GDM1 (cell line): ENCODE measurements at regions not wholly inside any gene's neighbourhood (a gene's known extent, or its start where the extent isn't known, plus 50 kb on each side); places are given as distances from the start of the nearest gene placed in this dataset.
"Not testable (repeated sequence)": the region's sequence is repeated elsewhere in the genome, so short reads cannot be mapped to it uniquely, and the experiment has no call there.

Experiments
- DNase-seq: peaks from one replicate; lab custom pipeline; 2025; lab: John Stamatoyannopoulos, UW

DNA sequence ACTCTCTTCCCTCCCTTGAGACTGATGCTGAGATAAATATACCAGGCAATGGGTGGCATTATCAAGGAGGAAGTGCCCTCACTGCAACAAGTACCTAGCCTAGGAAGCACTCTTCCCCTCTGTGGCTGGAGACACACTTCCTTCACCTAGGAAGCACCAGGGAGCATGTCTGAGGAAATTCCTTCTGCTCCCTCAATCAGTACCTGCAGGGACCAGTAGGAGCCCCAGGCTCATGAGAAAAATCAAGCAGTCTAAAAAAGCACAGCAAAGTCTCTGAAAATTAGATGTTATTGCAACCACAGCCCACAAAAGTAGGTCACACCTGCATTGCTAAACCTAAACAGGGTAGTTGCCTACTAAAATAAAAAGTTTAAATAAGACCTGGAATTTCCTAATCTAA, 78.2 kb upstream of the TRPM1 start:
- DNase-seq = no peak

GRCh38 chr15:31193291-31193690, 91.8 kb upstream of the TRPM1 start:
- no peak for DNase-seq

GRCh38 chr15:31195871-31196270, 94.3 kb upstream of the TRPM1 start:
- DNase-seq = no peak

GRCh38 chr15:31197497-31198414, 96.2 kb upstream of the TRPM1 start:
- peak; percentile 2 for DNase-seq

DNA sequence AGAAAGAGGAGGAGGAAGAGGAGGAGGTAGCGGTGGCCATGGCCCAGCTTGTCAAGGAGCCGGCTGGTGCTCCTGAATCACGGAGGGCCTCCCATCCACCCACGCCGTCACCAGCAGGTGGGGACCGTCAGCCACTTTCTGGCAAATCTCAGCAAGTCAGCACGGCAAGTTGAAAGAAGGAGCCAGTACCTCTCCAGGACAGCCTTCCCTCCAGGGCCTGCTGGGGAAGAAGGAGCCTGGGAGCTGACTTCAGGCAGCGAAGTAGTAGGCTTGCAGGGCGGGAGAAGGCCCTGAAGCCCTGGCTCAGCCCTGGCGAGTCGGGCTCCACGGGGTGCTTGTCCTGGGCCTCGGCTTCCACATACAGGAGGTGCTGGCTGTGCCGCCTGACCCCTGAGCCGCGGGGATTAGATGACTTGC, 99.2 kb upstream of the TRPM1 start:
- no peak for DNase-seq

GRCh38 chr15:31202953-31203352, 101.4 kb upstream of the TRPM1 start:
- DNase-seq = no peak

DNA sequence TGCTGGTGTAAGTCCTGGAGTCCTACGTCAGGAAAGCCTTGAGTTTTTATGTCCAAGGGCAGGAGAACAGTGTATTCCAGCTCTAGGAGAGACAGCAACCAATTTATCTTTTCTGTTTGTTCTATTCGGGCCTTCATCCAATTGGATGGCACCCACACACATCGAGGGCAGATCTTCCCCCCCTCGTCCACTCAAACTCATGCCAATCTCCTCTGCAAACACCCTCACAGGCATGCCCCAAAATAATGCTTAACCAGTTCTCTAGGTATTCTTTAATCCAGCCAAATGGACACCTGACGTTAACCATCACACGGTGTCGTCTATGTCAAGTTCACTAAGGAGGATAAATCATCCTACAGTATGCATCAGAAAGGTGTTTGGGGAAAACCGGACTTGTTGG, 102.5 kb upstream of the TRPM1 start:
- no peak for DNase-seq

DNA sequence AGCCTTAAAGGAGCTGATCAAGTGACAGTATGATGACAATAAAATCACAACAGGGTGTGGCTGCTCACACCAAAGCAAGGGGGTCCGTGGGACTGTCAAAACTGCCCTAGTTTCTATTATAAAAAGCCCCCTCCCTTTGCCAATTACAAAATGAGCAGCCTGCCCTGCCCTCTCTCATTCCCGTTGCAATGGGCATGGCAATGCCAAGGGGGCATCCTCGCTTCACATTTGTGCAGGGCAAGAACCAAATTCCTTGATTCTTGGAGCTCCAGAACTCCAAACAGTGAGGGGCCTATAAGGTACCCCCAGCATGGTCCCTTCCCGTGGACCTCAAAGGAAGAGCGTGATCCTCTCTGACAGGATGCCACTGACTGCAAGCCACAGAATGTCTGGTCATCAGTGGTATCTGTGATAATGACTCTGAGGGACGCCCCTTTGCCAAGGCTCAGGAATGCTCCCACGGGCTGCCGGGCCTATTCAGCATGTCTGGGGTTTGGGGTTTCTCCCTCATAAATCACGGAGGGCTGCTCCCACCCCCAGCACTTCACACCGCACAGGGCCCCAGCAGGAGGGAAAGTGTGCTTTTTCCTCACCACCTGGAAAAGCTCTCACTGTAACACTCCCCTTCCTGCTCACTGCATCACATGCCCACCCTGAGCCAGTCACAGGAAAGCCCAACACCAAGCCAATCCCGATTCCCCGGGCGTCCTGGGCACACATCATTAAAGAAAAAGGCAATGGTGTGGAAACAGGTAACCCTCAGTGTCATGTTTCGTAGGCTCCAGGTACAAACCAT, 105.1 kb upstream of the TRPM1 start:
- DNase-seq = no peak

- no peak for DNase-seq
These were observed 105.7 kb upstream of the TRPM1 start for GRCh38 chr15:31207246-31207645.

- not testable (repeated sequence) for DNase-seq
These were observed 106.3 kb upstream of the TRPM1 start for GRCh38 chr15:31207861-31208260.

DNA sequence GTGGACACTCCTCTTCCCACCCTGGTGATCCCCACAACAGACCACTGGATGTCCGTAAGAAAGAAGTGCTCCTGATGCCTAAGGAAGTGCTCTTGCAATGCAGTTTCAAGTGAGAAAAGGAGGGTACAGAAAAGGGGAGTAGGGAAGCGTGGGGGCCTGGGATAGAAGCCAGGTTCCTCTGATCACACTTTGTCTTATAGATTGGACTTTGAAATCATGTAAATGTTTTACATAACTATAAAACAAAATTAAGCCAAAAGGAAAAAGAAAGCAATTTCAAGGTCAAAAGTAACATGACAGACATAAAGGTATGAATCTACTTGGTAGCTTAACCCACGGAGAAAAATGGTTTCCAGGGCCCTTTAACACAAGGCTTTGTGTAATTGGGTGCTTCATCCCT, 107.3 kb upstream of the TRPM1 start:
- no peak for DNase-seq

GRCh38 chr15:31211353-31211752, 109.8 kb upstream of the TRPM1 start:
- no peak for DNase-seq

DNA sequence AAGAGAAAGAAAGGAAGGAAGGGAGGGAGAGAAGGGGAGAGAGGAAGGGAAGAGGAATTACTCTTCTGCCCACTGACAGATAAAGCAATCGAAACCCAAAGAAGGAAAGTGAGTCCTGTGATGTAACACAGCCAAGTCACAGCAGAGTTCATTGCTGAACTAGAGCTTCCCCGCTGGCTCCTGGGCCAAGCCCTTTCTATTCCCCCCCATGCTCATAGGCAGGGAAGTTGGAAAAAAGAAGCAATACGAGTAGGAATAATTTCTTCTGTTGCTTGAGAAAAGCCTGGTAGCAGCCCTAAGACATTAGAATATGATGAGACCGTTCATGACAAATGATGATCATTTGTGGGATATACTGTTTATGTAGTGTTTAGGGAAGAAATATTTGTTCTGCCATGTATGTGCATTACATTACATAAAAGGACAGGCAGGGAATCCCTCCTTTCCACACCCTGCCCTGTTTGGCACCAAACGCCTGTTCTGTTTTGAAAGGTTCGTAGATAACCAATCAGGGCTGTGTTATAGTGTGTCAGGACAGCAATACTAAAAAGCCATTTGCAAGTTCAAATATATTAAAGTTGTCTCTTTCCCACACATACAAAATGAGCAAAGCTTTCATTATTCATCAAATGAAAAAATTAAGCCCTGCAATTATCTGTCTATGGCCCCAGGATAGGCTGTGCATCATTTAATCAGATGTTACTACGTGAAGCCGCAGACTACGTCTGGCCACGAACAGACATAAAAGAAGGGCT, 111.0 kb upstream of the TRPM1 start:
- no peak for DNase-seq

DNA sequence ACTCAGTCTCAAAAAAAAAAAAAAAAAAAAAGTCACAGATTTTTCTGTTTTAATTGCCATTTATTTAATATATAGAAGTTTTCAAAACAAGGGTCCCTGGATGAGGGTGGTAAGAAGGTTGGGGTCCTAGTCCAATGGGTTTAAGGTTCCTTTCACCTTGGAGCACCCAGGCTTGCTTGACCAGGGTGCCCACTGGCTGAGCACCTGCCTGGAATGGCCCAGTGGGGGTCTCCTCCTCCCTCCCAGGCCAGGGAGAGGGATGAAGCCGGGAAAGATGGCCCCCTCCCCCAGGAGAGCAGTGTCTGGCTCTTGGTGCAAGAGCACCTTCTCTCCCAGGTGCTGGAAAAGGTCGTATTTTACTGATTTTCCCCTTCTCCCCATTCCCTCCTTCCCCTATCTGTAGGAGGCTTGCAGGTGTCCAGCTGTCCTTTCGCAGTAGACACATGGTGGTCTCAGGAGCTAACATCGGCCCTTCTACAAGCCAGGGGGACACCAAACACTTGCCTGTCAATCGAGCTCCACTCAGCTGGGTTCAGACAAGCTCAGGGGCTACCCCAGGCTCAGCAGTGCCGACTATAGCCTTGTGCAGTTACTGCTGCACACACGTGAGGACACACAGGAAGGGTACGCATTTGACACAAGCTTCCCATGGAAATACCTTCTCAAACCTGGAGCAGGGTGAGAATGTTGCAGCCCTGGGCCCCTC, 112.3 kb upstream of the KLF13 start:
- no peak for DNase-seq

- DNase-seq = no peak
These were observed 111.7 kb upstream of the KLF13 start for GRCh38 chr15:31214864-31215489.

GRCh38 chr15:31215490-31216214, 111.0 kb upstream of the KLF13 start:
- DNase-seq = peak; percentile 73

DNA sequence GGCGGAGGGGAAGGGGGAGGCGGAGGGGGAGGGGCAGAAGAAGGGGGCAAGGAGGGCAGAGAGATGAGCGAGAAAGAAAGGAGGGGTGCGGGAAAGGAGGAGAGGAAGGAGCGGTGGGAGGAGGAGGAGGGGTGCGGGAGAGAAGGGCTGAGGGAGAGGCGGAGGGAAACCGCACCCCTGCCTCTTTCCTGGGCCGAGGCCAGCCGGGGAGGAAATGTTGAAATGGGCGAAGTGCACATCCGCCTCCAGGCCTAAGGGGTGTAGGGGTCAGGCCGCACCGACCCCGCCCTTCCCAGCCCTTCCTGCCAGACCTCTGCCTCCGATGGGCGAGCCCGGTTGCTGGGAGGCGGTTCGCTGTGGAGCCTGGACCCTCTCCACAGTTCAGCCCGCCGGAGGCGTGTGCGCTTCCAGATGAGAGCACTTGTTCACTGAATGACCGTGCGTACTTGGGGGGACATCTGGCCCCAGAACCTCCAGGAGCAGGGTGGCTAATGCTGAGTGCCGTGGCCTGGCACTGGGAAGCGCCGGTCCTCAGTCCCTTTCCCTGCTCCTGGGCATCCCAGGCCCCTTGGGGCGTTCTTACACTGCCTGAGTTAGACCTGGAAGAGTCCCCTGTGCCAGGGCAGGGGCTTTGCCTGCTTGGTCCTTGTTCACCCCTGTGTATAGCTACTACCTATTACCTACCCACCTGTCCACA, 110.3 kb upstream of the KLF13 start:
- DNase-seq = peak; percentile 83

GRCh38 chr15:31217067-31217466, 109.6 kb upstream of the KLF13 start:
- DNase-seq = no peak

DNA sequence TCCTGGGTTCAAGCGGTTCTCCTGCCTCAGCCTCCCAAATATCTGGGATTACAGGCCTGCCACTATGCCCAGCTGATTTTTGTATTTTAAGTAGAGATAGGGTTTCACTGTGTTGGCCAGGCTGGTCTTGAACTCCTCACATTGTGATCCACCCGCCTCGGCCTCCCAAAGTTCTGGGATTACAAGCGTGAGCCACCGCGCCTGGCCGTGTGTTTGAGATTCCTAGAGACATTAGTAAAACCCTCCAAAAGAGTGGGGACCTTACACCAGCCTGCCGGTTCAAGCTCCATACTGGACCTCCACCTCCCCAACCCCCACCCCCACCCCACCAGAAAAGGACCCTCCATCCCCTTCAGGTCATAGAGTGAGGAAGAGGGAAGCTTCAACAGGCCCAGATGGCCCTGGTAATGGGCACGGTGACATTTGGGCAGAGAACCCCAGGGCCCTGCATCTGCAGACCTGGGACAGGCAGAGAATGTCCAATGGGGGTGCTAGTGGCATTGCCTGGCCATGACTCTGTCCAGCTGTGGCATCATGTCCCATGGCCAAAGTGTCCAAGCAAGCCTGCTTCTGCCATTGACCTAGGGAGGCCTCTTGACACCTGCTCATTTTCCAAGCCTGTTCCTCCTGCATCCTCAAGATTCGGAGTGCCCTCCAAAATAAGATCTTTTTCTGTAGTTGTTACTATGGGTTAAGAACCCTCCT, 108.9 kb upstream of the KLF13 start:
- DNase-seq = no peak
